ENCODE measurements at regions not wholly inside any gene's neighbourhood (a gene's known extent, or its start where the extent isn't known, plus 50 kb on each side); places are given as distances from the start of the nearest gene placed in this dataset.

DNA sequence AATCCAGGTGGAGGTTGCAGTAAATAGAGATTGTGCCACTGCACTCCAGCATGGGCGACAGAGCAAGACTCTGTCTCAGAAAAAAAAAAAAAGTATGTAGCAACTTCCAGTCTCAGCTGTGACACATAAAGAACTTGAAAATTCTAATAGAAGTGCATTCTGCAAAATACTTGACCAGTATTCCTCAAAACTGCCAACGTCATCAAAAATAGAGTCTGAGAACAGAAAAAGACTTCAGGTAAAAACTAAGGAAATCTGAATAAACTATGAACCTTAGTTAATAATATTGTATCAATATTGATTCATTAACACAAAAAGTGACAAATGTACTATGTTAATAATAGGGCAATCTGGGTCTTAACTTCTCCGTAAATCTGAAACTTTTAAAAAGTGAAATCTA is 76.7 kb upstream of the WDR75 start:
- ChIA-PET POLR2A (ENCODE audit: partially characterized antibody) (no interaction called here), CTCF (ENCODE audit: partially characterized antibody) (interaction anchor here (1.2 kb wide), 1 partner anchor 17 kb away, joined by 4 read pairs; no protein-coding TSS in a partner anchor)
- Histone ChIP-seq H3K27ac (ENCODE audit: low read depth, low read length) (no peak overlapping the region), H3K4me3 (ENCODE audit: low read length in 2 of 2) (no peak overlapping the region), H3K36me3 (ENCODE audit: insufficient read depth, low read length) (no peaks in the 10 kb centered on the region), H3K27me3 (ENCODE audit: insufficient read depth, low read length) (no peaks in the 10 kb centered on the region), H3K9me3 (ENCODE audit: control insufficient read depth in 1 of 2, low read length in 2 of 2) (no peaks in the 10 kb centered on the region), H3K4me1 (ENCODE audit: insufficient read depth, low read length) (no peaks in the 10 kb centered on the region)
- Mint-ChIP-seq H3K27ac (no peak overlapping the region), H3K4me3 (no peak overlapping the region), H3K9me3 (no peaks in the 10 kb centered on the region), H3K36me3 (no peaks in the 10 kb centered on the region), H3K4me1 (no peaks in the 10 kb centered on the region), H3K27me3 (peaks cover 0 to 1% of the 10 kb centered on the region in 2 donors)
- intact Hi-C loops (cut with micrococcal nuclease): no loop called here
- no peak for DNase-seq

DNA sequence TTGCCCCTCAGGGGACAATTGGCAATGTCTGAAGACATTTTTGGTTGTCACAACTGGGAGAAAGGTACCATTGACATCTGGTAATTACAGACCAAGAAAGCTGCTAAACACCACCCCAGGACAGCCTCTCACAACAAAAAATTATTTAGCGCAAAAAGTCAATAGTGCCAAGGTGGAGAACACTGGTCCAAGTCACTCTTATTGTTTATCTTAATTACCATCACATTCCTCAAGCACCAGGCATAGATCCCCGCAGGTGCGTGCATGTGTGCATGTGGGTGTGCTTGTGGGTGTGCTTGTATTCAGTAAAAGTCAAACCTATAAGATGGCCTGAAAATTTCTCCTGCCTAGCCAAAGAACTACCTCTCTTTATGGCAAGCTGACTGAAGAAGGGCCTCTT is 74.9 kb upstream of the WDR75 start:
- Mint-ChIP-seq H3K27ac (no peak overlapping the region), H3K4me3 (no peak overlapping the region), H3K4me1 (no peaks in the 10 kb centered on the region), H3K36me3 (no peaks in the 10 kb centered on the region), H3K9me3 (no peaks in the 10 kb centered on the region), H3K27me3 (peaks cover 0 to 1% of the 10 kb centered on the region in 2 donors)
- H3K4me3 ChIP-seq (ENCODE audit: low read length in 2 of 2): no peak overlapping the region
- ChIA-PET POLR2A (ENCODE audit: partially characterized antibody) (no interaction called here), CTCF (ENCODE audit: partially characterized antibody) (interaction anchor here (0.7 kb wide), 1 partner anchor 12 kb away, joined by 3 read pairs; no protein-coding TSS in a partner anchor)
- no peaks in the 10 kb centered on the region for H3K9me3 ChIP-seq (ENCODE audit: control insufficient read depth in 1 of 2, low read length in 2 of 2)
- no peaks in the 10 kb centered on the region for H3K4me1 ChIP-seq (ENCODE audit: insufficient read depth, low read length)
- H3K36me3 ChIP-seq (ENCODE audit: insufficient read depth, low read length): no peaks in the 10 kb centered on the region
- H3K27ac ChIP-seq (ENCODE audit: low read depth, low read length): no peak overlapping the region
- DNase-seq: no peak
- no peaks in the 10 kb centered on the region for H3K27me3 ChIP-seq (ENCODE audit: insufficient read depth, low read length)
- intact Hi-C loops (cut with micrococcal nuclease): no loop called here

DNA sequence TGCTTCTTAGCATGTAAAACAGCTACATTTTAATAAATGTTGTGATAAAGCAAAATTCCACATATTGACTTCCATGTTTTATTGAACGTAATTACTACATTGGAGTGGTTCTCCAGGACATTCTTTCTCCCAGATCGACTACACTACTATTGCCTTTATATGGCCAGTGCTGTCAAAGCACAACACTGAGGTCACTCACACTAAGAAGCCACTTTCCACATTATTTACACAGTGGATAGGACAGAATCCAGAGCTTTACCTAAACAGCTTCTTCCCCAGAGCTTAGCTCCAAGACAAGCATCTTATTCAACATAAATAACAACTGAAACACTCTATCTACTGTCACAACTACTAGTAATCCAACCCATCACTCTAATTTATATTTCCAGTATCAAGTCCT is 73.9 kb upstream of the WDR75 start:
- Histone ChIP-seq H3K9me3 (ENCODE audit: control insufficient read depth in 1 of 2, low read length in 2 of 2) (no peaks in the 10 kb centered on the region), H3K4me1 (ENCODE audit: insufficient read depth, low read length) (no peaks in the 10 kb centered on the region), H3K4me3 (ENCODE audit: low read length in 2 of 2) (no peak overlapping the region), H3K36me3 (ENCODE audit: insufficient read depth, low read length) (no peaks in the 10 kb centered on the region), H3K27me3 (ENCODE audit: insufficient read depth, low read length) (no peaks in the 10 kb centered on the region), H3K27ac (ENCODE audit: low read depth, low read length) (no peak overlapping the region)
- Mint-ChIP-seq H3K36me3 (no peaks in the 10 kb centered on the region), H3K9me3 (no peaks in the 10 kb centered on the region), H3K4me3 (no peak overlapping the region), H3K27ac (no peak overlapping the region), H3K4me1 (no peaks in the 10 kb centered on the region), H3K27me3 (peaks cover 0 to 1% of the 10 kb centered on the region in 2 donors)
- DNase-seq: no peak
- POLR2A ChIA-PET (ENCODE audit: partially characterized antibody): no interaction called here
- CTCF ChIA-PET (ENCODE audit: partially characterized antibody): interaction anchor here (1.1 kb wide), 1 partner anchor 18 kb away, joined by 4 read pairs; no protein-coding TSS in a partner anchor
- intact Hi-C loops (cut with micrococcal nuclease): no loop called here

DNA sequence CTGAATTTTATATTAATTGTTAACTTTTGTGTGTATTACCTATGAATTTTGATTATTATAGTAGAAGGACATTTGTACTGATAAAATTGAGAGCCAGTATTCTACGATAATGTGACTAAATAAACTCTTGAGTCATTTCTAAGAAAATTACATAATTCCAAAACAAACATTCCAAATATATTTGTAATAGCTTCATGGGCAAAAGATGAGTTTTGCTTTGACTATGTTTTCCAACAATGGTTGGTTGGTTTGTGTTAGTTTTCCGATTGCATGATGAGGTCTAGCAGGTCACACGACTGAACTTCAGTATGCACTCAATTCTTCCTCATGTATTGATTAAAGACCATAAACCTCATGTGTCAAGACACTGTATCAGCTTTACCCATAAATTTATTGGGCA is 71.7 kb upstream of the WDR75 start:
- no peaks in the 10 kb centered on the region for H3K36me3 Mint-ChIP-seq
- peaks cover 0 to 7% (median 3%) of the 10 kb centered on the region in 4 donors for H3K4me1 Mint-ChIP-seq
- H3K27ac ChIP-seq (ENCODE audit: low read depth, low read length): no peak overlapping the region
- no peaks in the 10 kb centered on the region for H3K36me3 ChIP-seq (ENCODE audit: insufficient read depth, low read length)
- no peaks in the 10 kb centered on the region for H3K9me3 Mint-ChIP-seq
- H3K9me3 ChIP-seq (ENCODE audit: control insufficient read depth in 1 of 2, low read length in 2 of 2): no peaks in the 10 kb centered on the region
- no peaks in the 10 kb centered on the region for H3K4me1 ChIP-seq (ENCODE audit: insufficient read depth, low read length)
- intact Hi-C loops (cut with micrococcal nuclease): no loop called here
- no peaks in the 10 kb centered on the region for H3K27me3 Mint-ChIP-seq
- no peak overlapping the region for H3K4me3 Mint-ChIP-seq
- no peak overlapping the region for H3K4me3 ChIP-seq (ENCODE audit: low read length in 2 of 2)
- no peak overlapping the region for H3K27ac Mint-ChIP-seq
- CTCF ChIA-PET (ENCODE audit: partially characterized antibody): no interaction called here
- POLR2A ChIA-PET (ENCODE audit: partially characterized antibody): no interaction called here
- DNase-seq: no peak
- H3K27me3 ChIP-seq (ENCODE audit: insufficient read depth, low read length): no peaks in the 10 kb centered on the region

DNA sequence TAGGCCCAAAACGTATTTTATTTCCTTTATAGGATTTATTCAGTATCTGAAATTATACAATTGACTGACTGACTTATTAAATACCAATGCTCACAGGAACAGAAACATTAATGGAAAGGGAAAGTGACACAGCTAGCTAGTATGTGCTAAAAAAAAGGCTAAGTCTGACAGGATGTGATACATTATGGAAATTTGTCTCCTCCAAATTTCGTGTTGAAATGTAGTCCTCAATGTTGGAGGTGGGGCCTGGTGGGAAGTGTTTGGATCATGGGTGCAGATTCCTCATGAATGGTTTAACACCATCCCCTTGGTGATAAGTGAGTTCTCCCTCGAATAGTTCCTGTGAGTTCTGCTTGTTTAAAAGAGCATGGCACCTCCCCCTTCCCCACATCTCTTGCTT is 70.6 kb upstream of the WDR75 start:
- H3K9me3 ChIP-seq (ENCODE audit: control insufficient read depth in 1 of 2, low read length in 2 of 2): no peaks in the 10 kb centered on the region
- H3K4me1 ChIP-seq (ENCODE audit: insufficient read depth, low read length): no peaks in the 10 kb centered on the region
- intact Hi-C loops (cut with micrococcal nuclease): no loop called here
- no peak overlapping the region for H3K27ac Mint-ChIP-seq
- ChIA-PET POLR2A (ENCODE audit: partially characterized antibody) (no interaction called here), CTCF (ENCODE audit: partially characterized antibody) (no interaction called here)
- H3K36me3 ChIP-seq (ENCODE audit: insufficient read depth, low read length): no peaks in the 10 kb centered on the region
- peaks cover 0 to 7% (median 3%) of the 10 kb centered on the region in 4 donors for H3K4me1 Mint-ChIP-seq
- no peak for DNase-seq
- H3K4me3 ChIP-seq (ENCODE audit: low read length in 2 of 2): no peak overlapping the region
- H3K9me3 Mint-ChIP-seq: no peaks in the 10 kb centered on the region
- no peaks in the 10 kb centered on the region for H3K36me3 Mint-ChIP-seq
- H3K27ac ChIP-seq (ENCODE audit: low read depth, low read length): no peak overlapping the region
- H3K4me3 Mint-ChIP-seq: no peak overlapping the region
- H3K27me3 ChIP-seq (ENCODE audit: insufficient read depth, low read length): no peaks in the 10 kb centered on the region
- no peaks in the 10 kb centered on the region for H3K27me3 Mint-ChIP-seq

DNA sequence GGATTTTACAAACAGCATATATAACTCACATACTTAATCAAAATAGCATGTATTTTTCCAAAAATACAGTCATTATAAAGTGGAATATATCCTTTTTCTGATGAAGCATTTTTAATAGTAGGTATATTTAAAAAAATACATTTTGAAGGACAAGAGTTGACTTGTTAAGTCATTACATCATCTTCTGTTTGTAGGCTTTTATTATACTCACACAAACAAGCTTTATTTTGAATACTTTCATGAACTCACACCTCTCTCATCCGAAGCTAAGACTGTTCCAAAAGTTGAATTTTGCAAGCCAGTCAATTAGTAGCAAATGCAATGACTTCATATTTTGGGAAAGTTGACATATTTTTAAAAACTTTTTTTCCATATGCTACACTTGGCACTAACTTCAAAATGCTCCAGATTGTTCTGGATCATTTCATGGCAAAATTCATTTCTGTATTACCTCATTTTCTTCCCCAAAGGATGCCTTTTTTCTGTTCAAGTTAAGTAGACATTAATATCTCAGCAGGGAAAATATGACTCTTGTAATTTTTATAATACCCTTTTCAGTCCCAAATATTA is 68.5 kb upstream of the WDR75 start:
- CTCF ChIA-PET (ENCODE audit: partially characterized antibody): no interaction called here

DNA sequence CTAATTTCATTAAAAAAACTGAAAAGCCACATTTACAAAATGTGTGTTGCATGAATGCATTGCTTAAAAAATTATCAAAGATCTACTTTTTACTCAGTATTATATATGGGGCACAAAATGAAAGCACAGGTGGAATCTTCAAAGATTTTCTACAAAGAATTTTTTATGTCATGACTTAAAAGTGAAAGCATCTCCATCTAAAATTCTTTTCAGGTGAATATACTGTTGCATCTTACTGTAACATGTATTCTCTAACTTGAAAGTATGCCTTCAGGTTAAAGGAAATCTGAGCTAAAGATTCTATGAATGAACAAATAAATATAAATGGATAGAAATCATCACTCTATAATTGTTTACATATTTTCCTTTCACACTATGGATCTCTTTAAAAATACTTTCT is 66.8 kb upstream of the WDR75 start:
- H3K4me3 ChIP-seq (ENCODE audit: low read length in 2 of 2): no peak overlapping the region
- H3K27ac ChIP-seq (ENCODE audit: low read depth, low read length): no peak overlapping the region
- H3K9me3 Mint-ChIP-seq: no peaks in the 10 kb centered on the region
- peak overlapping the region in 1 of 7 donors; percentile 8 for H3K27ac Mint-ChIP-seq
- peaks cover 0 to 7% (median 3%) of the 10 kb centered on the region in 4 donors for H3K4me1 Mint-ChIP-seq
- no peaks in the 10 kb centered on the region for H3K27me3 ChIP-seq (ENCODE audit: insufficient read depth, low read length)
- H3K4me3 Mint-ChIP-seq: peak overlapping the region in 6 of 8 donors; percentile 19 to 77 (median 40)
- ChIA-PET POLR2A (ENCODE audit: partially characterized antibody) (no interaction called here), CTCF (ENCODE audit: partially characterized antibody) (no interaction called here)
- no peaks in the 10 kb centered on the region for H3K36me3 Mint-ChIP-seq
- no peaks in the 10 kb centered on the region for H3K9me3 ChIP-seq (ENCODE audit: control insufficient read depth in 1 of 2, low read length in 2 of 2)
- H3K4me1 ChIP-seq (ENCODE audit: insufficient read depth, low read length): no peaks in the 10 kb centered on the region
- no peaks in the 10 kb centered on the region for H3K36me3 ChIP-seq (ENCODE audit: insufficient read depth, low read length)
- no peaks in the 10 kb centered on the region for H3K27me3 Mint-ChIP-seq
- intact Hi-C loops (cut with micrococcal nuclease): no loop called here
- no peak for DNase-seq

More for the DNA sequence above, 68.5 kb upstream of the WDR75 start:
- H3K36me3 ChIP-seq (ENCODE audit: insufficient read depth, low read length): no peaks in the 10 kb centered on the region
- H3K4me1 Mint-ChIP-seq: peaks cover 0 to 7% (median 3%) of the 10 kb centered on the region in 4 donors
- no peaks in the 10 kb centered on the region for H3K9me3 ChIP-seq (ENCODE audit: control insufficient read depth in 1 of 2, low read length in 2 of 2)
- POLR2A ChIA-PET (ENCODE audit: partially characterized antibody): no interaction called here
- DNase-seq: no peak
- no peak overlapping the region for H3K27ac ChIP-seq (ENCODE audit: low read depth, low read length)
- H3K4me3 Mint-ChIP-seq: no peak overlapping the region
- no peaks in the 10 kb centered on the region for H3K4me1 ChIP-seq (ENCODE audit: insufficient read depth, low read length)
- intact Hi-C loops (cut with micrococcal nuclease): no loop called here
- no peak overlapping the region for H3K27ac Mint-ChIP-seq
- no peak overlapping the region for H3K4me3 ChIP-seq (ENCODE audit: low read length in 2 of 2)
- no peaks in the 10 kb centered on the region for H3K27me3 Mint-ChIP-seq
- H3K9me3 Mint-ChIP-seq: no peaks in the 10 kb centered on the region
- no peaks in the 10 kb centered on the region for H3K27me3 ChIP-seq (ENCODE audit: insufficient read depth, low read length)
- no peaks in the 10 kb centered on the region for H3K36me3 Mint-ChIP-seq

DNA sequence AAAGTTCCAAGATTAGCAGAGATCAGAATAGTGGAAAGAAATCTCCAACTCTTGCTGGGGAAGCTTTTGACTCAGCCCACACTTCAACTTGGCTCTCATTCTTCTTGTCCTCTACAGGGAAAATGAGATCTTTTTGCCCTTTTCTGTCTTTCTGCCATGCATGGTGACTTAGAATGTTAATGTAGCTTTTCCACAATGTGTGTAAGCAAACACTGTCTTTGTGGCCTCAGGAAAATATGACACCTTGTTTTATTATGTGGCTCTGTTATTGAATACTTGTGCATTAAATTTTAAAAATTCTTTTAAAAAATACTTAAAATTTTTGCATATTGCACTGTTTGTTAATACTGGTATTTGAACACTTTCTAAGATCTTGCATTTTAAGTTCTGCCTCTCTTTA is 65.4 kb upstream of the WDR75 start:
- Histone ChIP-seq H3K4me3 (ENCODE audit: low read length in 2 of 2) (no peak overlapping the region), H3K4me1 (ENCODE audit: insufficient read depth, low read length) (no peaks in the 10 kb centered on the region), H3K27me3 (ENCODE audit: insufficient read depth, low read length) (no peaks in the 10 kb centered on the region), H3K9me3 (ENCODE audit: control insufficient read depth in 1 of 2, low read length in 2 of 2) (no peaks in the 10 kb centered on the region), H3K27ac (ENCODE audit: low read depth, low read length) (no peak overlapping the region), H3K36me3 (ENCODE audit: insufficient read depth, low read length) (no peaks in the 10 kb centered on the region)
- Mint-ChIP-seq H3K4me1 (peaks cover 0 to 7% (median 3%) of the 10 kb centered on the region in 4 donors), H3K36me3 (no peaks in the 10 kb centered on the region), H3K27ac (no peak overlapping the region), H3K9me3 (no peaks in the 10 kb centered on the region), H3K4me3 (no peak overlapping the region), H3K27me3 (no peaks in the 10 kb centered on the region)
- ChIA-PET POLR2A (ENCODE audit: partially characterized antibody) (no interaction called here), CTCF (ENCODE audit: partially characterized antibody) (no interaction called here)
- intact Hi-C loops (cut with micrococcal nuclease): no loop called here
- no peak for DNase-seq
